ENCODE measurements at regions not wholly inside any gene's neighbourhood (a gene's known extent, or its start where the extent isn't known, plus 50 kb on each side); places are given as distances from the start of the nearest gene placed in this dataset.

DNA sequence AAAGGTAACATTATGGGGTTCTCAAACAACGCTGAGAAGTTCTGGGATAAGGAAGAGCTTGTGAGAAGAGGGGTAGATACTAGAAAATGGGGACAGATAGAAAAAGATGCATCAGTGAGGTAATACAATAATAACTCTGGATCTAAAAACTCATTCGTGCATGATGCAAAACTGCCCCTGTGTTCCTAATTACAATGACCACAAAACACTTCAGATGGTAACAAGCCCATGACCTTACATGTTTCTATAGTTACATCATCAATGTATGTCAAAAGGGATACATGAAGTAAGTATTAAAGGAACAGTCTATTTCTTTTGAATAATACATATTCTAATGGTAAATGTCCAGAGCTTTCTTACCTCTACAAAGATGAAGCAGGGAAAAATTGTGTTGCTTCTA is 110.6 kb upstream of the PLPPR5 start:
- TF ChIP-seq, protein P1, sequence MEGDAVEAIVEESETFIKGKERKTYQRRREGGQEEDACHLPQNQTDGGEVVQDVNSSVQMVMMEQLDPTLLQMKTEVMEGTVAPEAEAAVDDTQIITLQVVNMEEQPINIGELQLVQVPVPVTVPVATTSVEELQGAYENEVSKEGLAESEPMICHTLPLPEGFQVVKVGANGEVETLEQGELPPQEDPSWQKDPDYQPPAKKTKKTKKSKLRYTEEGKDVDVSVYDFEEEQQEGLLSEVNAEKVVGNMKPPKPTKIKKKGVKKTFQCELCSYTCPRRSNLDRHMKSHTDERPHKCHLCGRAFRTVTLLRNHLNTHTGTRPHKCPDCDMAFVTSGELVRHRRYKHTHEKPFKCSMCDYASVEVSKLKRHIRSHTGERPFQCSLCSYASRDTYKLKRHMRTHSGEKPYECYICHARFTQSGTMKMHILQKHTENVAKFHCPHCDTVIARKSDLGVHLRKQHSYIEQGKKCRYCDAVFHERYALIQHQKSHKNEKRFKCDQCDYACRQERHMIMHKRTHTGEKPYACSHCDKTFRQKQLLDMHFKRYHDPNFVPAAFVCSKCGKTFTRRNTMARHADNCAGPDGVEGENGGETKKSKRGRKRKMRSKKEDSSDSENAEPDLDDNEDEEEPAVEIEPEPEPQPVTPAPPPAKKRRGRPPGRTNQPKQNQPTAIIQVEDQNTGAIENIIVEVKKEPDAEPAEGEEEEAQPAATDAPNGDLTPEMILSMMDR (IDR thresholded peaks at IDR 0.05), result no peak
- TF ChIP-seq ZFX (IDR thresholded peaks at IDR 0.05; ENCODE audit: borderline replicate concordance), result no peak

Data from 22Rv1 (cell line).